Activated T-helper 1 cell treated with Interleukin-2 at 50 U/mL for 16 hours (primary cell): ENCODE measurements at regions not wholly inside any gene's neighbourhood (a gene's known extent, or its start where the extent isn't known, plus 50 kb on each side); places are given as distances from the start of the nearest gene placed in this dataset.
A peak's percentile ranks its signal among the peaks of the same experiment; 100 is the strongest.
"Not testable (repeated sequence)": the region's sequence is repeated elsewhere in the genome, so short reads cannot be mapped to it uniquely, and the experiment has no call there.

Experiments
- DNase-seq: peaks from one replicate; pipeline ENCODE4 v3.0.0-alpha.2; 2020; ENCODE audit warnings: low read depth

- DNase-seq: no peak
Measured at GRCh38 chr10:21290499-21291160, 234.9 kb downstream of the SKIDA1 start.

- DNase-seq: no peak
Measured at GRCh38 chr10:21289961-21290360, 235.5 kb downstream of the SKIDA1 start.

GRCh38 chr10:21289271-21289670 lies 236.2 kb downstream of the SKIDA1 start:
- DNase-seq: no peak

- DNase-seq: no peak
Measured at GRCh38 chr10:21285742-21286331, 239.6 kb downstream of the SKIDA1 start.

GRCh38 chr10:21285207-21285606 lies 240.3 kb downstream of the SKIDA1 start:
- DNase-seq: no peak

GRCh38 chr10:21284301-21284700 lies 241.2 kb downstream of the SKIDA1 start:
- no peak for DNase-seq

GRCh38 chr10:21283053-21283452 lies 242.4 kb downstream of the SKIDA1 start:
- DNase-seq: not testable (repeated sequence)

GRCh38 chr10:21281765-21282484 lies 243.6 kb downstream of the SKIDA1 start:
- no peak for DNase-seq

GRCh38 chr10:21280971-21281572 lies 244.4 kb downstream of the SKIDA1 start:
- no peak for DNase-seq

GRCh38 chr10:21280037-21280436 lies 245.4 kb downstream of the SKIDA1 start:
- no peak for DNase-seq

GRCh38 chr10:21279217-21279575 lies 246.3 kb downstream of the SKIDA1 start:
- no peak for DNase-seq

- peak; percentile 20 for DNase-seq
Measured at GRCh38 chr10:21278491-21279216, 246.8 kb downstream of the SKIDA1 start.

GRCh38 chr10:21273400-21273968 lies 252.0 kb downstream of the SKIDA1 start:
- no peak for DNase-seq

- DNase-seq: no peak
Measured at GRCh38 chr10:21272643-21273399, 252.7 kb downstream of the SKIDA1 start.

GRCh38 chr10:21270976-21271375 lies 254.5 kb downstream of the SKIDA1 start:
- DNase-seq: no peak

- DNase-seq: no peak
Measured at GRCh38 chr10:21269289-21269688, 256.2 kb downstream of the SKIDA1 start.

GRCh38 chr10:21265622-21266021 lies 259.9 kb downstream of the SKIDA1 start:
- DNase-seq: no peak

- DNase-seq: no peak
Measured at GRCh38 chr10:21264271-21264670, 261.2 kb downstream of the SKIDA1 start.

- DNase-seq: no peak
Measured at GRCh38 chr10:21263839-21264238, 261.6 kb downstream of the SKIDA1 start.

GRCh38 chr10:21263263-21263803 lies 262.1 kb downstream of the SKIDA1 start:
- no peak for DNase-seq

GRCh38 chr10:21261842-21262294 lies 263.6 kb downstream of the SKIDA1 start:
- DNase-seq: no peak
